ENCODE measurements at regions not wholly inside any gene's neighbourhood (a gene's known extent, or its start where the extent isn't known, plus 50 kb on each side); places are given as distances from the start of the nearest gene placed in this dataset.

DNA sequence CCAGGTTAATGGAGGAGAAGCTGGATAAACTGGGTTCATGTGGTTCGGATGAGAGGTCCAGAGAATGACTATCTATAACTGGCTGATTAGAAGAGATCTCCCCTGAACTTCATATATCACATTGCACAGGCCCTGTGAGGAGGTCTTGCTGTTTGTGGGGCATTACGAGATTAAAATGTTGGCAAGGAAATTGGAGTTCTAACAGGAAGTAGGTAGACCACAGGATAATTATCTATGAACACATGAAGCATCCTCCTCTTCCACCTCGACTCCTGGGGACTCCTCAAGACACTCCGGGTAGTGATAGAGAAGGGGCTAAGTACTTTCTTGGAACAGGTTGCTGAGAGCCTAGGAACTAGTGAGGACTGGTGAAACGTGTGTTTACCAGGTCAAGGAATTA, 418.8 kb downstream of the KCNH5 start:
- DNase-seq (ENCODE audit: extremely low read depth in 1 of 2, low read depth in 1 of 2) = no peak

DNA sequence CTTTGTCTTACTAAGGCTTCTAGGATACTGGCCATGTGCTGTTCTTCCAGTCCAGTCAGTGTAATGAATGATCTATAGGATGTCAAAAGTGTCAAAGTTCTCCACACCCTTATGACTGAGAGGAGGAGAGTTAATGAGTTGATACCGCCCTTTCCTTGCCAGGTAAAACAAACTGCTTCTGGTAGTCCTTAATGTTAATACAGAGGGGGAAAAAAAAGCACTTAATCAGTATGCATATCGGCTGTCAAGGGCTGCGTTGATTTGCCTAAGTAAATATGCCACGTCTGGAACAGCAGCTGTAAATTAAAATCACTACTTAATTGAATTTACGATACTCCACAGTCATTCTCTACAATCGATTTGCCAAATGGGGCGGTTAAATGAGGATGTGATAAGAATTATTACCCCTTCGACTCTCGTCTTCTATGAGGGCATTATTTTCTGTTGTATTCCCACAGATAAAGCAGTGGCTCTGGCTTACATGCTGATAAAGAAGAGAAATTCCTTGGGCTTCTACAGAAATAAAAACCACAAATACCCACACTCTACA, 416.0 kb downstream of the KCNH5 start:
- DNase-seq (ENCODE audit: extremely low read depth in 1 of 2, low read depth in 1 of 2) = no peak

GRCh38 chr14:62631176-62631575, 414.1 kb downstream of the KCNH5 start:
- DNase-seq (ENCODE audit: extremely low read depth in 1 of 2, low read depth in 1 of 2) = no peak

DNA sequence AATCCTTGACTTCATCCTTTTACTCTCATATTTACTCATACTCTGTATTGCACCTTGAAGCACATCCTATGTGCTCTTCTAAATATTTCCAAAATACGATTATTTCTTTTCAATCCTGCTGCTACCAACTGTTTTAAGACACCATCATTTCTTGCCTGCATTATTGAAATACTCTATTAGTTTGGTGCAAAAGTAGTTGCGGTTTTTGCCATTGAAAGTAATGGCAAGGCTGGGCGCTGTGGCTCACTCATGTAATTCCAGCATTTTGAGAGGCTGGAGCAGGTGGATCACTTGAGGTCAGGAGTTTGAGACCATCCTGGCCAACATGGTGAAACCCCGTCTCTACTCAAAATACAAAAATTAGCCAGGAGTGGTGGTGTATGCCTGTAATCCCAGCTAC, 412.5 kb downstream of the KCNH5 start:
- DNase-seq (ENCODE audit: extremely low read depth in 1 of 2, low read depth in 1 of 2) = no peak

GRCh38 chr14:62645649-62646048, 399.6 kb downstream of the KCNH5 start:
- DNase-seq (ENCODE audit: extremely low read depth in 1 of 2, low read depth in 1 of 2) = no peak

All from stimulated activated CD8-positive, alpha-beta memory T cell treated with anti-CD3 and anti-CD28 coated beads, Interleukin-7, amount 100 ng/mL, for 48 hours (primary cell).